Neural crest cell (in vitro differentiated cells): ENCODE measurements at regions not wholly inside any gene's neighbourhood (a gene's known extent, or its start where the extent isn't known, plus 50 kb on each side); places are given as distances from the start of the nearest gene placed in this dataset.
"Not testable (repeated sequence)": the region's sequence is repeated elsewhere in the genome, so short reads cannot be mapped to it uniquely, and the experiment has no call there.

Source experiments
- DNase-seq: peaks from one replicate; pipeline ENCODE4 v3.0.0; 2021; ENCODE audit warnings: low read depth, mixed read lengths, low spot score
- H3K27ac Mint-ChIP-seq: one replicate; pipeline ENCODE4 v1.8.0; 2021; ENCODE audit warnings: mild to moderate bottlenecking, mixed read lengths; ENCODE audit not compliant: unreplicated experiment
- H3K27me3 Mint-ChIP-seq: 2 replicates; pipeline ENCODE4 v1.8.0; 2021; ENCODE audit warnings: low read depth, mild to moderate bottlenecking, mixed read lengths
- H3K36me3 Mint-ChIP-seq: 2 replicates; pipeline ENCODE4 v1.8.0; 2021; ENCODE audit warnings: low read depth, mild to moderate bottlenecking, mixed read lengths
- H3K4me1 Mint-ChIP-seq: 2 replicates; pipeline ENCODE4 v1.8.0; 2021; ENCODE audit warnings: mixed read lengths
- H3K4me3 Mint-ChIP-seq: one replicate; pipeline ENCODE4 v1.8.0; 2021; ENCODE audit warnings: mild to moderate bottlenecking, mixed read lengths
- H3K9me3 Mint-ChIP-seq: 2 replicates; pipeline ENCODE4 v1.8.0; 2021; ENCODE audit warnings: mixed read lengths
- CTCF ChIP-seq: fragments of 200-600 bp; sonication (generic); conservative IDR thresholded peaks from 2 replicates; pipeline ENCODE4 v1.5.0; 2021; ENCODE audit warnings: antibody characterized with exemption, mild to moderate bottlenecking

GRCh38 chr18:67455890-67456501 is 60.5 kb downstream of the DSEL start:
- DNase-seq, result no peak
- TF ChIP-seq CTCF, result no peak
- Mint-ChIP-seq H3K9me3 (peaks cover 4% of the 10 kb centered on the region), H3K4me1 (peaks cover 6% of the 10 kb centered on the region), H3K4me3 (no peak overlapping the region), H3K27me3 (no peaks in the 10 kb centered on the region), H3K36me3 (peaks cover 5% of the 10 kb centered on the region), H3K27ac (no peak overlapping the region)

DNA sequence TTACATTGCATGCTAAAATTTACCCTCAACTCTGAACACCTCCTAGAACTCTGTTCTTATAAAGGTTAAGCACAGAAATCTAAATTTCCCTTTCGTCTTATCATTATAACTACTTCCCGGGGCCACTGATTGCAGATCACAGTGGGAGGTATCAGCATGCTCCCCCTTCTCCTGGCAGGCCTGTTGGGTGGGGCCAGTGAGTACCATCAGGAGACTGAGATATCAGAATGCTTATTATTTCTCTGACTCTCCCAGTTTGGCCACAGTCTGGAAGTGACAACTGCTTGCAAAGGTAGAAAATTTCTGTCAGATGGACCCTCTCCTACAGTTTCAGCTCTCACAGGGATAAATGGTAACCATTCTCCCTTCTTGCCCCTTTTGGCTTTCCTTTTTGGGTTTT is 62.6 kb downstream of the DSEL start:
- Mint-ChIP-seq H3K27me3 (no peaks in the 10 kb centered on the region), H3K4me3 (no peak overlapping the region), H3K4me1 (peaks cover 6% of the 10 kb centered on the region), H3K9me3 (peaks cover 5% of the 10 kb centered on the region), H3K36me3 (peaks cover 11% of the 10 kb centered on the region), H3K27ac (no peak overlapping the region)
- DNase-seq, result no peak
- TF ChIP-seq CTCF, result no peak

GRCh38 chr18:67451960-67452359 is 64.6 kb downstream of the DSEL start:
- peaks cover 6% of the 10 kb centered on the region for H3K4me1 Mint-ChIP-seq
- TF ChIP-seq CTCF, result no peak
- peaks cover 9% of the 10 kb centered on the region for H3K9me3 Mint-ChIP-seq
- H3K27ac Mint-ChIP-seq, result no peak overlapping the region
- no peak for DNase-seq
- H3K4me3 Mint-ChIP-seq, result no peak overlapping the region
- H3K27me3 Mint-ChIP-seq, result no peaks in the 10 kb centered on the region
- H3K36me3 Mint-ChIP-seq, result peaks cover 11% of the 10 kb centered on the region

GRCh38 chr18:67451101-67451500 is 65.4 kb downstream of the DSEL start:
- H3K4me1 Mint-ChIP-seq, H3K4me3 Mint-ChIP-seq, DNase-seq, H3K27ac Mint-ChIP-seq, H3K9me3 Mint-ChIP-seq, H3K27me3 Mint-ChIP-seq: not testable (repeated sequence)
- H3K36me3 Mint-ChIP-seq, result peaks cover 11% of the 10 kb centered on the region

DNA sequence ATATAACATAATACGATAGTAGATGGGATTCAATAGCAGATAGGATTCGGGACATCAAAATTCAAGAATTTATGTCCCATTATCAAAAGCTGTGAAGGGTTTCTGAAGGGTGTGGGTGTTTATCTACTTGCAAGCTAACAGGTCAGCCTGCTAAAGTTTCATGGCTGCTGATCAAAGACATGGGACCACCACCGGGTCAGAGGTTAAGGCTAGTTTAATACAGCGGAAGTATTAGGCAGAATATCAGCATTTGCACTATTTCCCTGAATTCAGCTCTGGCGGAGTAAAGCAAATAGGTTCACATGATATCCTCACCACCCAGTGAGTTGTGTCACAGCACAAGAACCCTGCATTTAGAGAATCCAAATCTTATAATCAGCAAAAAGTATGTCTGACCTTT is 82.5 kb downstream of the DSEL start:
- Mint-ChIP-seq H3K36me3 (peaks cover 8% of the 10 kb centered on the region), H3K4me3 (no peak overlapping the region)

DNA sequence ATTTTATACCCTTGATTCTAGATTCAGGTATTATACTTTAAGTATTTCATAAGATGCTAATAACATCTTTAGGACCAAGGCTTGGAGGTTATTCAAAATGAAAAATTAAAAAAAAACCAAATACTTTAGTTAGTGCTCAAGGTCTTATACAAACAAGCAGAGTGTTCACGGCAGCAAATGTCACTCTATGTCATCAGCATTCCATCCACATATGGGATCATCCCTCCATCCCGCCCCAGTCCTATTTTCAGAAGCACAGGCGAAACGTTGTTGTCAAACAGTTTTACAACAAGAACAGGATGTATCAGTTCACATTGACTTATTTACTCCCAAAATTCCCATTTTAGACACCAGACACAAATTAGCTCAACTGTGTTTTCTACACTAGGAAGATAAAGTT is 83.7 kb downstream of the DSEL start:
- H3K27me3 Mint-ChIP-seq, result no peaks in the 10 kb centered on the region

More for the DNA sequence above, 82.5 kb downstream of the DSEL start:
- H3K9me3 Mint-ChIP-seq, result peaks cover 10% of the 10 kb centered on the region
- no peak for TF ChIP-seq CTCF
- peaks cover 12% of the 10 kb centered on the region for H3K4me1 Mint-ChIP-seq
- no peaks in the 10 kb centered on the region for H3K27me3 Mint-ChIP-seq
- no peak for DNase-seq
- no peak overlapping the region for H3K27ac Mint-ChIP-seq

More for the DNA sequence above, 83.7 kb downstream of the DSEL start:
- DNase-seq, result no peak
- Mint-ChIP-seq H3K4me1 (peaks cover 12% of the 10 kb centered on the region), H3K9me3 (peaks cover 9% of the 10 kb centered on the region), H3K36me3 (peaks cover 8% of the 10 kb centered on the region), H3K27ac (no peak overlapping the region), H3K4me3 (no peak overlapping the region)
- no peak for TF ChIP-seq CTCF
